ENCODE measurements at regions not wholly inside any gene's neighbourhood (a gene's known extent, or its start where the extent isn't known, plus 50 kb on each side); places are given as distances from the start of the nearest gene placed in this dataset.

- no peak for TF ChIP-seq CTCF (IDR thresholded peaks at IDR 0.05)
Observed at GRCh38 chr16:27657811-27658210, 107.9 kb downstream of the KATNIP start.

GRCh38 chr16:27660507-27660906, 110.6 kb downstream of the KATNIP start:
- no peak for TF ChIP-seq CTCF (IDR thresholded peaks at IDR 0.05)

- TF ChIP-seq CTCF (IDR thresholded peaks at IDR 0.05) = no peak
Observed at GRCh38 chr16:27665881-27666280, 115.9 kb downstream of the KATNIP start.

GRCh38 chr16:27670071-27670810, 120.3 kb downstream of the KATNIP start:
- no peak for TF ChIP-seq CTCF (IDR thresholded peaks at IDR 0.05)

- no peak for TF ChIP-seq CTCF (IDR thresholded peaks at IDR 0.05)
Observed at GRCh38 chr16:27671410-27671809, 121.5 kb downstream of the KATNIP start.

GRCh38 chr16:27676839-27677238, 126.9 kb downstream of the KATNIP start:
- TF ChIP-seq CTCF (IDR thresholded peaks at IDR 0.05) = no peak

GRCh38 chr16:27677263-27677662, 127.3 kb downstream of the KATNIP start:
- TF ChIP-seq CTCF (IDR thresholded peaks at IDR 0.05) = no peak

GRCh38 chr16:27678955-27679354, 129.0 kb downstream of the KATNIP start:
- TF ChIP-seq CTCF (IDR thresholded peaks at IDR 0.05) = no peak

All from LNCAP (cell line).